ENCODE measurements at regions not wholly inside any gene's neighbourhood (a gene's known extent, or its start where the extent isn't known, plus 50 kb on each side); places are given as distances from the start of the nearest gene placed in this dataset.

DNA sequence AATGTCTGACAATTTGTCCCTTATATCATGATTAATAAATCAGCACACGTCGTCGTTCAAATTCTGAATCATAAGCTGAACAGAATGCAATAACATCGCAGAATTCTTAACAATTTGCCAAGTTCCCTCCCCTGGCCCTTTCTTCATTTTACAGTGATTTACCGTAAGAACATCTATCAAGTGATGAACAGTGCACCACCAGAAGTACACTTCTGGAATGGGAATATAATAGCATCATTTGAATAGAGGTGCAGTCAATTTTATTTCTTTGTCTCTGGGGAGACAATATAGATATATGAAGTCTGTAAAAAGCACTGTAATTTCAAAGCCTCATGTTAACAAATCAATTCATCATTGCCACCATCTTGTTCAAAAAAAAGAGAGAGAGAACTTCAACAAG is 145.1 kb upstream of the SMLR1 start:
- TF ChIP-seq POLR2A (IDR thresholded peaks at IDR 0.05) (no peak), POLR2AphosphoS5 (IDR thresholded peaks at IDR 0.05) (no peak)
- TF ChIP-seq, protein P1, sequence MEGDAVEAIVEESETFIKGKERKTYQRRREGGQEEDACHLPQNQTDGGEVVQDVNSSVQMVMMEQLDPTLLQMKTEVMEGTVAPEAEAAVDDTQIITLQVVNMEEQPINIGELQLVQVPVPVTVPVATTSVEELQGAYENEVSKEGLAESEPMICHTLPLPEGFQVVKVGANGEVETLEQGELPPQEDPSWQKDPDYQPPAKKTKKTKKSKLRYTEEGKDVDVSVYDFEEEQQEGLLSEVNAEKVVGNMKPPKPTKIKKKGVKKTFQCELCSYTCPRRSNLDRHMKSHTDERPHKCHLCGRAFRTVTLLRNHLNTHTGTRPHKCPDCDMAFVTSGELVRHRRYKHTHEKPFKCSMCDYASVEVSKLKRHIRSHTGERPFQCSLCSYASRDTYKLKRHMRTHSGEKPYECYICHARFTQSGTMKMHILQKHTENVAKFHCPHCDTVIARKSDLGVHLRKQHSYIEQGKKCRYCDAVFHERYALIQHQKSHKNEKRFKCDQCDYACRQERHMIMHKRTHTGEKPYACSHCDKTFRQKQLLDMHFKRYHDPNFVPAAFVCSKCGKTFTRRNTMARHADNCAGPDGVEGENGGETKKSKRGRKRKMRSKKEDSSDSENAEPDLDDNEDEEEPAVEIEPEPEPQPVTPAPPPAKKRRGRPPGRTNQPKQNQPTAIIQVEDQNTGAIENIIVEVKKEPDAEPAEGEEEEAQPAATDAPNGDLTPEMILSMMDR (IDR thresholded peaks at IDR 0.05) = no peak

Data from prostate gland (tissue), 2 donors.